Stimulated activated memory B cell treated with anti-CD40 and anti-IgM and Interleukin-4, amounts not matched to agents 10 μg/mL and 1 μg/mL and 100 μg/mL, for 72 hours (primary cell): ENCODE measurements at regions not wholly inside any gene's neighbourhood (a gene's known extent, or its start where the extent isn't known, plus 50 kb on each side); places are given as distances from the start of the nearest gene placed in this dataset.

Source experiments
- ATAC-seq: fragments of 150-1000 bp; cut with Tn5 transposase; 2 replicates; pipeline ENCODE4 v1.10.0; 2021
- H3K27ac Mint-ChIP-seq: one replicate; pipeline ENCODE4 v1.8.0; 2022; ENCODE audit warnings: mild to moderate bottlenecking, mixed read lengths
- H3K27me3 Mint-ChIP-seq: one replicate; pipeline ENCODE4 v1.8.0; 2022; ENCODE audit warnings: mixed read lengths
- H3K36me3 Mint-ChIP-seq: one replicate; pipeline ENCODE4 v1.8.0; 2022; ENCODE audit warnings: mixed read lengths
- H3K4me1 Mint-ChIP-seq: one replicate; pipeline ENCODE4 v1.8.0; 2022; ENCODE audit warnings: mixed read lengths
- H3K4me3 Mint-ChIP-seq: one replicate; pipeline ENCODE4 v1.8.0; 2022; ENCODE audit warnings: mild to moderate bottlenecking, moderate library complexity, mixed read lengths
- H3K9me3 Mint-ChIP-seq: one replicate; pipeline ENCODE4 v1.8.0; 2022; ENCODE audit warnings: mixed read lengths

GRCh38 chr12:118737985-118738540 is 243.3 kb upstream of the SRRM4 start:
- Mint-ChIP-seq H3K27me3 (no peaks in the 10 kb centered on the region), H3K27ac (no peak overlapping the region), H3K9me3 (peaks cover 6% of the 10 kb centered on the region), H3K4me1 (no peaks in the 10 kb centered on the region), H3K36me3 (no peaks in the 10 kb centered on the region), H3K4me3 (no peak overlapping the region)
- ATAC-seq, result no peak

GRCh38 chr12:118741194-118741593 is 240.1 kb upstream of the SRRM4 start:
- no peaks in the 10 kb centered on the region for H3K27me3 Mint-ChIP-seq

GRCh38 chr12:118742431-118742830 is 238.9 kb upstream of the SRRM4 start:
- H3K27ac Mint-ChIP-seq, result no peak overlapping the region
- ATAC-seq, result no peak
- no peaks in the 10 kb centered on the region for H3K4me1 Mint-ChIP-seq

More at GRCh38 chr12:118741194-118741593, 240.1 kb upstream of the SRRM4 start:
- H3K9me3 Mint-ChIP-seq, result peaks cover 6% of the 10 kb centered on the region
- H3K27ac Mint-ChIP-seq, result no peak overlapping the region
- no peaks in the 10 kb centered on the region for H3K36me3 Mint-ChIP-seq
- no peak overlapping the region for H3K4me3 Mint-ChIP-seq
- no peaks in the 10 kb centered on the region for H3K4me1 Mint-ChIP-seq
- ATAC-seq, result no peak

DNA sequence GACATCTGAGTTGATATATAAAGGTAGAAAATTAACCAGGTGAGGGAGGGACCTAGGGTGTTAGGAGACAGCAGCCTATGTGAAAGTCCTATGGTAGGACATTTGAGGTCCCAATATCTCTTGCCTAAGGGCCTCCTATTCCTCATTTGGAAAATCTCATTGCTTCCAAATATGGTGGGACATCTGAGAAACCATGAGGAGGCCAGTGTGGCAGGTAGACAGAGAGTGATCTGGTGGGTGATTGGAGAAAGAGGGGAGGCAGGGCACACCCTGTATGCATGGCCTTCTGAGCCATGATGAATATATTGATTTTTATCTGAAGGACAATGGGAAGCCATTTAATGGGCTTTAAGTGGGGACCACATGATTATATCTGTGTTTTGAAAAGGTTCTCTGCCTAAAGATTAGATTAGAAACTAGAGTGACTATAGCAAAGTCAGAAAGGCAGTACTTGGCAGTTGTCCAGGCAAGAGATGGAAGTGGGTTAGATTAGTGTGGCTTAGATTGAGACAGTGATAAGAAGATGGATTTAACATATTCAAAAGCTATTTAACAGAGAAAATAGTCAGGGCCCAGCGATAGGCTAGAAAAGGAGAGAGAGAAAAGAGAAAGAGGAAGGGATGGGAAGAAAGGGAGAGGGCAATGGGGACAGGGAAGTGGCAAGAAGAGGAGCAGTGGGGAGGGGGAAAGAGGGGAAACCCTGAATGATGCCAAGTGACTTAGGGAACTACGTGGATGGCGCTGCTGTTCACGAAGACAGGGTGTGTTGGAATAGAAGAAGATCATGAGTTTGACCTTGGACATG is 237.2 kb upstream of the SRRM4 start:
- ATAC-seq, result no peak
- no peak overlapping the region for H3K27ac Mint-ChIP-seq
- H3K36me3 Mint-ChIP-seq, result no peaks in the 10 kb centered on the region
- no peaks in the 10 kb centered on the region for H3K4me1 Mint-ChIP-seq
- H3K4me3 Mint-ChIP-seq, result no peak overlapping the region
- no peaks in the 10 kb centered on the region for H3K9me3 Mint-ChIP-seq
- no peaks in the 10 kb centered on the region for H3K27me3 Mint-ChIP-seq

More at GRCh38 chr12:118742431-118742830, 238.9 kb upstream of the SRRM4 start:
- H3K9me3 Mint-ChIP-seq, result peaks cover 6% of the 10 kb centered on the region
- no peaks in the 10 kb centered on the region for H3K36me3 Mint-ChIP-seq
- no peak overlapping the region for H3K4me3 Mint-ChIP-seq
- no peaks in the 10 kb centered on the region for H3K27me3 Mint-ChIP-seq

- peaks cover 1% of the 10 kb centered on the region for H3K9me3 Mint-ChIP-seq
- H3K27me3 Mint-ChIP-seq, result no peaks in the 10 kb centered on the region
- ATAC-seq, result no peak
- no peak overlapping the region for H3K4me3 Mint-ChIP-seq
- H3K4me1 Mint-ChIP-seq, result no peaks in the 10 kb centered on the region
- no peaks in the 10 kb centered on the region for H3K36me3 Mint-ChIP-seq
- H3K27ac Mint-ChIP-seq, result no peak overlapping the region
Measured at GRCh38 chr12:118746176-118746575, 235.2 kb upstream of the SRRM4 start.

- no peak for ATAC-seq
- no peak overlapping the region for H3K4me3 Mint-ChIP-seq
- H3K27ac Mint-ChIP-seq, result no peak overlapping the region
- H3K36me3 Mint-ChIP-seq, result no peaks in the 10 kb centered on the region
- peaks cover 4% of the 10 kb centered on the region for H3K9me3 Mint-ChIP-seq
- no peaks in the 10 kb centered on the region for H3K4me1 Mint-ChIP-seq
- no peaks in the 10 kb centered on the region for H3K27me3 Mint-ChIP-seq
Measured at GRCh38 chr12:118746960-118747359, 234.4 kb upstream of the SRRM4 start.

DNA sequence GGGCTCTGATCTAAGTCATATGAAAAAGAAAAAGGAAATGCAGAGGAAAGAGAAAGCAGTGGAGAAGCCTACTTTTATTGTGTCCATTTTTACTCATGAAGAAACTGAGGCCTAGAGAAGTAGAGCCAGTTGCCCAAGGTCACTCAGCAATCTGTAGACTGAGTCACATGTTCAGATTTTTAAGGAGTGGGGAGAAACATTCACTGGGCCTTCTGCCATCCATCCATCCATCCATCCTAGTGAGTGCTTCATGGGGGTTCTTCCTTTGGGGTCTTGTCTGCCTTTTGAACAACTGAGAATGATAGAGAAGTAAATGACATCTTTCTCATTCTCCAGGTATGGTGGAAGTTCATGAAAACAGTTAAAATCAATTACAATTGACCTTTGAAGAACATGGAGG is 233.6 kb upstream of the SRRM4 start:
- H3K9me3 Mint-ChIP-seq, result peaks cover 4% of the 10 kb centered on the region
- H3K27me3 Mint-ChIP-seq, result no peaks in the 10 kb centered on the region
- no peak overlapping the region for H3K4me3 Mint-ChIP-seq
- ATAC-seq, result no peak
- H3K4me1 Mint-ChIP-seq, result no peaks in the 10 kb centered on the region
- H3K36me3 Mint-ChIP-seq, result no peaks in the 10 kb centered on the region
- H3K27ac Mint-ChIP-seq, result no peak overlapping the region

GRCh38 chr12:118748478-118749380 is 232.6 kb upstream of the SRRM4 start:
- H3K4me3 Mint-ChIP-seq, result no peak overlapping the region
- no peak overlapping the region for H3K27ac Mint-ChIP-seq
- H3K9me3 Mint-ChIP-seq, result peaks cover 4% of the 10 kb centered on the region
- no peaks in the 10 kb centered on the region for H3K36me3 Mint-ChIP-seq
- no peak for ATAC-seq
- no peaks in the 10 kb centered on the region for H3K27me3 Mint-ChIP-seq
- no peaks in the 10 kb centered on the region for H3K4me1 Mint-ChIP-seq

- no peak for ATAC-seq
- Mint-ChIP-seq H3K27me3 (no peaks in the 10 kb centered on the region), H3K4me1 (no peaks in the 10 kb centered on the region), H3K9me3 (peaks cover 4% of the 10 kb centered on the region), H3K36me3 (no peaks in the 10 kb centered on the region), H3K4me3 (no peak overlapping the region), H3K27ac (no peak overlapping the region)
Measured at GRCh38 chr12:118749646-118750045, 231.7 kb upstream of the SRRM4 start.

DNA sequence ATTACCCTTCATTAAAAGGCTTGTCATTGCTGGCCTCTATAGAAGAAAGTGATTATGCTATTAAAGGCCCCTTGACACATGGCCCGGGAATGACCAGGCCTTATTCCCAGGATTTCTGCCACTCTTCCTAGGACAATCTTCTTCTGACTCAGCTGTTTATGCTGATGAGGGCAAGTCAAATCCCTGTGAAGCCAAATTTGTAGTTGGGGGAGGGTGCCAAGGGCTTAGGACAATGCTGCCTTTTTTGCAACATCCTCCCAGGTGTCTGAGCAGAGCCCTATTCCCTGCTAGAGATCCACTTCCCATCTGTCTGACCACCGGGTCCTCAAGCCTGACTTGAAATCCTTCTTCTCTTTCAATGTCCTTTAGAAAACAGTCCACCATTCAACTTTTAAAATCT is 230.7 kb upstream of the SRRM4 start:
- Mint-ChIP-seq H3K9me3 (peaks cover 5% of the 10 kb centered on the region), H3K27ac (no peak overlapping the region), H3K4me1 (no peaks in the 10 kb centered on the region), H3K4me3 (no peak overlapping the region), H3K36me3 (no peaks in the 10 kb centered on the region), H3K27me3 (peaks cover 4% of the 10 kb centered on the region)
- no peak for ATAC-seq

DNA sequence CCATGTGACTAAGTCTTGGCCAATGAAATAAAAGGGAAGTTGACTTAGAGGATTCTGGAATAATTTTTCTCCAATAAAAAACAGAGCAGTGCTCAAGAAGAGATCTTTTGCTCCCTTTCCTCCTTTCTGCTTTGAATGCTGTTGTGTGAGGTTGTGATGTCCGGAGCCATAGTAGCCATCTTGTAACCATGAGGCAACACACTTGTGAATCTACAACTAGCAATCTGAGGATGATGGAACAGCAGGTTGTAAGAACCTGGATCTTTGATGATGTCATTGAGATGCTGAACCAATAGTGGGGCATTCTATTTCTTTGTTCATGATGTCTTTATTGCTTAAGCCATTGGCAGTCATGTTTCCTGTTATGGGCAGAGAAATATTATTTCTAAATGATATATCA is 230.0 kb upstream of the SRRM4 start:
- H3K27ac Mint-ChIP-seq, result no peak overlapping the region
- no peaks in the 10 kb centered on the region for H3K4me1 Mint-ChIP-seq
- H3K36me3 Mint-ChIP-seq, result no peaks in the 10 kb centered on the region
- no peak for ATAC-seq
- H3K4me3 Mint-ChIP-seq, result no peak overlapping the region
- peaks cover 10% of the 10 kb centered on the region for H3K9me3 Mint-ChIP-seq
- H3K27me3 Mint-ChIP-seq, result peaks cover 9% of the 10 kb centered on the region

GRCh38 chr12:118760623-118761022 is 220.7 kb upstream of the SRRM4 start:
- Mint-ChIP-seq H3K36me3 (no peaks in the 10 kb centered on the region), H3K27me3 (peaks cover 6% of the 10 kb centered on the region), H3K27ac (no peak overlapping the region), H3K9me3 (peaks cover 6% of the 10 kb centered on the region), H3K4me3 (no peak overlapping the region), H3K4me1 (no peaks in the 10 kb centered on the region)
- ATAC-seq, result no peak

GRCh38 chr12:118763234-118763633 is 218.1 kb upstream of the SRRM4 start:
- no peak overlapping the region for H3K27ac Mint-ChIP-seq
- H3K36me3 Mint-ChIP-seq, result no peaks in the 10 kb centered on the region
- ATAC-seq, result no peak
- no peaks in the 10 kb centered on the region for H3K9me3 Mint-ChIP-seq
- no peaks in the 10 kb centered on the region for H3K27me3 Mint-ChIP-seq
- no peaks in the 10 kb centered on the region for H3K4me1 Mint-ChIP-seq
- no peak overlapping the region for H3K4me3 Mint-ChIP-seq

DNA sequence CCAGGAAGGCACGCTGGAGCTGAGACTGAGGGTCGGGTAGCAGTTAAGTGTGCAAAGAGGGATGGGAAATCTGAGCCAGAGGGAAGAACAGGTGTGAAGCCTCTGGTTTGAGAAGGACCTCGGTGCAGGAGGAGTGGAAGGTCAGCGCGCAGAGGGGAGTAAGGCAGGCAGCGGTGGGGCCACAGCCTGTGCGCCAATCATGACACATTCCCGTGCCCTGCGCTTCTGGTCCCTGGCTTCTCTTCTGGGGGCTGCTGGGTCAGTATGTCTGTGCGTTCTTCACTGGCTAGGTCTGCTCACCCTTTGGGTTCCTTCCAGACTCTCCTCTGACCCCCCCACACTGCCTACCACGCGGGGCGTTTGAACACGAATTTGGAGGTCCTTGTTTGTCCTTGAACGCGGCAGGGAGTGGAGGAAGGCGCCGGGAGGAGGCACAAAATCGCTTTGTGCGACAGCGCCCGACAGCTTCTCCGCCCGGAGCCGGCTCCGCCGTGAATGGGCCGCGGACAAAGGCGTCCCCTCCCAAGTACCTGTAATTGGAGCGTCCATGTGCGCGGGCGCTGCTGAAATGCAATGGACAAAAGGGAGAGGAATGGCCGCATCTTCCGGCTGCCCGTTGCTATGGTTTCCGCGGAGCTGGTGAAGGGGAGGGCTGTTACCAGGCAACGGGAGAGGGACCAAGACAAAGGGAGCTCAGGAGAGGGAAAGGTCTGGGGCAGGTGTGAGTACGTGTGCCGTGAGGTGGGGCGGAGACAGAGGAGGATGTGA is 207.2 kb upstream of the SRRM4 start:
- H3K27ac Mint-ChIP-seq, result no peak overlapping the region
- no peak overlapping the region for H3K4me3 Mint-ChIP-seq
- H3K27me3 Mint-ChIP-seq, result peaks cover 18% of the 10 kb centered on the region
- peaks cover 4% of the 10 kb centered on the region for H3K9me3 Mint-ChIP-seq
- no peaks in the 10 kb centered on the region for H3K4me1 Mint-ChIP-seq
- no peaks in the 10 kb centered on the region for H3K36me3 Mint-ChIP-seq
- no peak for ATAC-seq

GRCh38 chr12:118777504-118777903 is 203.8 kb upstream of the SRRM4 start:
- Mint-ChIP-seq H3K4me1 (no peaks in the 10 kb centered on the region), H3K27me3 (peaks cover 18% of the 10 kb centered on the region), H3K27ac (no peak overlapping the region), H3K4me3 (no peak overlapping the region), H3K36me3 (no peaks in the 10 kb centered on the region), H3K9me3 (peaks cover 5% of the 10 kb centered on the region)
- ATAC-seq, result no peak
